ENCODE measurements at regions not wholly inside any gene's neighbourhood (a gene's known extent, or its start where the extent isn't known, plus 50 kb on each side); places are given as distances from the start of the nearest gene placed in this dataset.

DNA sequence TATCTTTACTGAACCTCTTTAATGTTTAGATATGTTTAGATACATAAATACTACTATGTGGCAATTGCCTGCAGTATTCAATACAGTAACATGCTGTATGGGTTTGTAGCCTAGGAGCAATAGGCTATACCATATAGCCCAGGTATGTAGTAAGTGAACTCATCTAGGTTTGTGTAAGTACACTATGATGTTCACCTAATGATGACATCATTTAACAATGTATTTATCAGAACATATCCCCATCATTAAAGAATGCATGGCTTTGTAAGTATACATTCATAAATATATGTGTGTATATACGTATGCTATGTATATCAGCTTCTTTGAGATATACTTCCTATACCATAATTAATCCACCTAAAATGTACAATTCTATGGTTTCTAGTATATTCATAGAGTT is 631.2 kb upstream of the MAN1A1 start:
- TF ChIP-seq, protein P1, sequence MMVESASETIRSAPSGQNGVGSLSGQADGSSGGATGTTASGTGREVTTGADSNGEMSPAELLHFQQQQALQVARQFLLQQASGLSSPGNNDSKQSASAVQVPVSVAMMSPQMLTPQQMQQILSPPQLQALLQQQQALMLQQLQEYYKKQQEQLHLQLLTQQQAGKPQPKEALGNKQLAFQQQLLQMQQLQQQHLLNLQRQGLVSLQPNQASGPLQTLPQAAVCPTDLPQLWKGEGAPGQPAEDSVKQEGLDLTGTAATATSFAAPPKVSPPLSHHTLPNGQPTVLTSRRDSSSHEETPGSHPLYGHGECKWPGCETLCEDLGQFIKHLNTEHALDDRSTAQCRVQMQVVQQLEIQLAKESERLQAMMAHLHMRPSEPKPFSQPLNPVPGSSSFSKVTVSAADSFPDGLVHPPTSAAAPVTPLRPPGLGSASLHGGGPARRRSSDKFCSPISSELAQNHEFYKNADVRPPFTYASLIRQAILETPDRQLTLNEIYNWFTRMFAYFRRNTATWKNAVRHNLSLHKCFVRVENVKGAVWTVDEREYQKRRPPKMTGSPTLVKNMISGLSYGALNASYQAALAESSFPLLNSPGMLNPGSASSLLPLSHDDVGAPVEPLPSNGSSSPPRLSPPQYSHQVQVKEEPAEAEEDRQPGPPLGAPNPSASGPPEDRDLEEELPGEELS (CRISPR knock-in tag; IDR thresholded peaks at IDR 0.05), result no peak
- TF ChIP-seq, protein P2, sequence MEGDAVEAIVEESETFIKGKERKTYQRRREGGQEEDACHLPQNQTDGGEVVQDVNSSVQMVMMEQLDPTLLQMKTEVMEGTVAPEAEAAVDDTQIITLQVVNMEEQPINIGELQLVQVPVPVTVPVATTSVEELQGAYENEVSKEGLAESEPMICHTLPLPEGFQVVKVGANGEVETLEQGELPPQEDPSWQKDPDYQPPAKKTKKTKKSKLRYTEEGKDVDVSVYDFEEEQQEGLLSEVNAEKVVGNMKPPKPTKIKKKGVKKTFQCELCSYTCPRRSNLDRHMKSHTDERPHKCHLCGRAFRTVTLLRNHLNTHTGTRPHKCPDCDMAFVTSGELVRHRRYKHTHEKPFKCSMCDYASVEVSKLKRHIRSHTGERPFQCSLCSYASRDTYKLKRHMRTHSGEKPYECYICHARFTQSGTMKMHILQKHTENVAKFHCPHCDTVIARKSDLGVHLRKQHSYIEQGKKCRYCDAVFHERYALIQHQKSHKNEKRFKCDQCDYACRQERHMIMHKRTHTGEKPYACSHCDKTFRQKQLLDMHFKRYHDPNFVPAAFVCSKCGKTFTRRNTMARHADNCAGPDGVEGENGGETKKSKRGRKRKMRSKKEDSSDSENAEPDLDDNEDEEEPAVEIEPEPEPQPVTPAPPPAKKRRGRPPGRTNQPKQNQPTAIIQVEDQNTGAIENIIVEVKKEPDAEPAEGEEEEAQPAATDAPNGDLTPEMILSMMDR (IDR thresholded peaks at IDR 0.05), result no peak
- TF ChIP-seq ZNF423 (CRISPR knock-in tag; IDR thresholded peaks at IDR 0.05), result no peak
